Rectal smooth muscle tissue (tissue), 1 donor: ENCODE measurements at regions not wholly inside any gene's neighbourhood (a gene's known extent, or its start where the extent isn't known, plus 50 kb on each side); places are given as distances from the start of the nearest gene placed in this dataset.

Experiments
- H3K27ac ChIP-seq: one replicate; pipeline ENCODE4 v1.7.0; 2013; ENCODE audit warnings: low read depth, low read length, inconsistent platforms
- H3K27me3 ChIP-seq: one replicate; pipeline ENCODE4 v1.7.0; 2013; ENCODE audit warnings: low read length; ENCODE audit not compliant: control insufficient read depth, insufficient read depth
- H3K36me3 ChIP-seq: one replicate; pipeline ENCODE4 v1.7.0; 2013; ENCODE audit warnings: low read length; ENCODE audit not compliant: control insufficient read depth, insufficient read depth
- H3K4me1 ChIP-seq: one replicate; pipeline ENCODE4 v1.7.0; 2013; ENCODE audit warnings: low read length; ENCODE audit not compliant: control insufficient read depth, insufficient read depth
- H3K4me3 ChIP-seq: one replicate; pipeline ENCODE4 v1.7.0; 2013; ENCODE audit warnings: low read length
- H3K9ac ChIP-seq: one replicate; pipeline ENCODE4 v1.7.0; 2013; ENCODE audit warnings: low read length

GRCh38 chr18:41165625-41166024, 789.4 kb upstream of the PIK3C3 start:
- Histone ChIP-seq H3K4me3 (no peak overlapping the region), H3K36me3 (no peaks in the 10 kb centered on the region), H3K27me3 (no peaks in the 10 kb centered on the region), H3K9ac (no peak overlapping the region), H3K4me1 (no peaks in the 10 kb centered on the region), H3K27ac (no peak overlapping the region)

- Histone ChIP-seq H3K27me3 (no peaks in the 10 kb centered on the region), H3K9ac (no peak overlapping the region), H3K4me1 (no peaks in the 10 kb centered on the region), H3K36me3 (no peaks in the 10 kb centered on the region), H3K4me3 (no peak overlapping the region), H3K27ac (no peak overlapping the region)
Observed at GRCh38 chr18:41162781-41163180, 792.3 kb upstream of the PIK3C3 start.

GRCh38 chr18:41162191-41162590, 792.8 kb upstream of the PIK3C3 start:
- H3K27ac ChIP-seq = no peak overlapping the region
- H3K27me3 ChIP-seq = no peaks in the 10 kb centered on the region
- no peaks in the 10 kb centered on the region for H3K36me3 ChIP-seq
- no peak overlapping the region for H3K4me3 ChIP-seq
- H3K4me1 ChIP-seq = no peaks in the 10 kb centered on the region
- no peak overlapping the region for H3K9ac ChIP-seq

GRCh38 chr18:41155910-41156851, 798.9 kb upstream of the PIK3C3 start:
- Histone ChIP-seq H3K36me3 (no peaks in the 10 kb centered on the region), H3K27me3 (no peaks in the 10 kb centered on the region)

GRCh38 chr18:41155025-41155424, 800.0 kb upstream of the PIK3C3 start:
- Histone ChIP-seq H3K9ac (no peak overlapping the region), H3K27ac (no peak overlapping the region), H3K36me3 (no peaks in the 10 kb centered on the region), H3K4me1 (no peaks in the 10 kb centered on the region), H3K27me3 (no peaks in the 10 kb centered on the region), H3K4me3 (no peak overlapping the region)

More at GRCh38 chr18:41155910-41156851, 798.9 kb upstream of the PIK3C3 start:
- H3K9ac ChIP-seq = no peak overlapping the region
- H3K4me1 ChIP-seq = no peaks in the 10 kb centered on the region
- no peak overlapping the region for H3K27ac ChIP-seq
- H3K4me3 ChIP-seq = no peak overlapping the region

- H3K4me1 ChIP-seq = no peaks in the 10 kb centered on the region
- H3K27me3 ChIP-seq = no peaks in the 10 kb centered on the region
- H3K9ac ChIP-seq = no peak overlapping the region
- H3K4me3 ChIP-seq = no peak overlapping the region
- H3K27ac ChIP-seq = no peak overlapping the region
- no peaks in the 10 kb centered on the region for H3K36me3 ChIP-seq
Observed at GRCh38 chr18:41153871-41154270, 801.2 kb upstream of the PIK3C3 start.

GRCh38 chr18:41150316-41150715, 804.7 kb upstream of the PIK3C3 start:
- H3K27me3 ChIP-seq = no peaks in the 10 kb centered on the region
- H3K27ac ChIP-seq = no peak overlapping the region
- H3K36me3 ChIP-seq = no peaks in the 10 kb centered on the region
- no peaks in the 10 kb centered on the region for H3K4me1 ChIP-seq
- H3K4me3 ChIP-seq = no peak overlapping the region
- no peak overlapping the region for H3K9ac ChIP-seq

GRCh38 chr18:41146301-41146700, 808.7 kb upstream of the PIK3C3 start:
- Histone ChIP-seq H3K4me3 (no peak overlapping the region), H3K9ac (no peak overlapping the region), H3K4me1 (no peaks in the 10 kb centered on the region), H3K36me3 (no peaks in the 10 kb centered on the region), H3K27me3 (no peaks in the 10 kb centered on the region), H3K27ac (no peak overlapping the region)

GRCh38 chr18:41145516-41145915, 809.5 kb upstream of the PIK3C3 start:
- Histone ChIP-seq H3K27ac (no peak overlapping the region), H3K4me3 (no peak overlapping the region), H3K36me3 (no peaks in the 10 kb centered on the region), H3K27me3 (no peaks in the 10 kb centered on the region), H3K4me1 (no peaks in the 10 kb centered on the region), H3K9ac (no peak overlapping the region)

GRCh38 chr18:41144441-41144840, 810.6 kb upstream of the PIK3C3 start:
- Histone ChIP-seq H3K4me3 (no peak overlapping the region), H3K4me1 (no peaks in the 10 kb centered on the region), H3K36me3 (no peaks in the 10 kb centered on the region), H3K27me3 (no peaks in the 10 kb centered on the region), H3K27ac (no peak overlapping the region), H3K9ac (no peak overlapping the region)

- Histone ChIP-seq H3K4me3 (no peak overlapping the region), H3K36me3 (no peaks in the 10 kb centered on the region), H3K4me1 (no peaks in the 10 kb centered on the region), H3K9ac (no peak overlapping the region), H3K27me3 (no peaks in the 10 kb centered on the region), H3K27ac (no peak overlapping the region)
Observed at GRCh38 chr18:41140506-41140905, 814.5 kb upstream of the PIK3C3 start.

- no peak overlapping the region for H3K27ac ChIP-seq
- H3K4me1 ChIP-seq = no peaks in the 10 kb centered on the region
- no peak overlapping the region for H3K4me3 ChIP-seq
- no peaks in the 10 kb centered on the region for H3K27me3 ChIP-seq
- no peaks in the 10 kb centered on the region for H3K36me3 ChIP-seq
- H3K9ac ChIP-seq = no peak overlapping the region
Observed at GRCh38 chr18:41135146-41135545, 819.9 kb upstream of the PIK3C3 start.

- H3K36me3 ChIP-seq = no peaks in the 10 kb centered on the region
- no peaks in the 10 kb centered on the region for H3K4me1 ChIP-seq
- H3K9ac ChIP-seq = no peak overlapping the region
- H3K27ac ChIP-seq = no peak overlapping the region
- no peak overlapping the region for H3K4me3 ChIP-seq
- no peaks in the 10 kb centered on the region for H3K27me3 ChIP-seq
Observed at GRCh38 chr18:41134426-41134825, 820.6 kb upstream of the PIK3C3 start.
